NB4 (cell line): ENCODE measurements at regions not wholly inside any gene's neighbourhood (a gene's known extent, or its start where the extent isn't known, plus 50 kb on each side); places are given as distances from the start of the nearest gene placed in this dataset.

Experiments used
- POLR2A ChIP-seq: IDR thresholded peaks from 2 replicates; pipeline ENCODE4 v1.6.1; 2011; ENCODE audit warnings: mild to moderate bottlenecking; ENCODE audit not compliant: insufficient read length; ENCODE audit errors: extremely low read depth
- TF ChIP-seq, protein P1 (sequence below): IDR thresholded peaks from one replicate; pipeline ENCODE4 v1.5.1; 2012; ENCODE audit warnings: low read depth, low read length

DNA sequence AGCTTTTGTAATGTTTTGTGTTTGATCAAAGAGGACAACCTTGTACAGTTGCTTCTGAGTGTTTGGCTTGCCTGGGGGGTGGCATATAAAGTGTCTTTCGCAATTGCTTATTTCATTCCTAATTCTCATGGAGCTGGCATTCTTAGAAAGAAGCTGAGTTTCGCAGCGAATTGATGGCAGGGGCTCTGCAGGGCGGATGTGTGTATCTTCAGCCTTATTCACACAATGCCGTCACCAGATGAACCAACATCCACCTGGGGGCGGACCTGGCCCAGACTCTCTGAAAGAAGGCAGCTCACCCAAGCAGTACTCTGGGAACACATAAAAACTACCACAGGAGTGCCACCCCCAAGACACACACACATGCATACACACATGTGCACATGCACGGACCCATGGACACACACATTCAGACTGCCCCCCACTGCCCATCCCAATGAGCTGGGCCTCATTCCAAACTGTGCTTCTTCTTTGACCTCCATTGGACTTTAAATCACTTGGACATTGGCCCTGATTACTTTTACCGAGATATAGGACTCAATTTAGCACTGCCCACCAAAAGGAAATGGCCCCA, 55.4 kb upstream of the FOXQ1 start:
- TF ChIP-seq, protein P1, sequence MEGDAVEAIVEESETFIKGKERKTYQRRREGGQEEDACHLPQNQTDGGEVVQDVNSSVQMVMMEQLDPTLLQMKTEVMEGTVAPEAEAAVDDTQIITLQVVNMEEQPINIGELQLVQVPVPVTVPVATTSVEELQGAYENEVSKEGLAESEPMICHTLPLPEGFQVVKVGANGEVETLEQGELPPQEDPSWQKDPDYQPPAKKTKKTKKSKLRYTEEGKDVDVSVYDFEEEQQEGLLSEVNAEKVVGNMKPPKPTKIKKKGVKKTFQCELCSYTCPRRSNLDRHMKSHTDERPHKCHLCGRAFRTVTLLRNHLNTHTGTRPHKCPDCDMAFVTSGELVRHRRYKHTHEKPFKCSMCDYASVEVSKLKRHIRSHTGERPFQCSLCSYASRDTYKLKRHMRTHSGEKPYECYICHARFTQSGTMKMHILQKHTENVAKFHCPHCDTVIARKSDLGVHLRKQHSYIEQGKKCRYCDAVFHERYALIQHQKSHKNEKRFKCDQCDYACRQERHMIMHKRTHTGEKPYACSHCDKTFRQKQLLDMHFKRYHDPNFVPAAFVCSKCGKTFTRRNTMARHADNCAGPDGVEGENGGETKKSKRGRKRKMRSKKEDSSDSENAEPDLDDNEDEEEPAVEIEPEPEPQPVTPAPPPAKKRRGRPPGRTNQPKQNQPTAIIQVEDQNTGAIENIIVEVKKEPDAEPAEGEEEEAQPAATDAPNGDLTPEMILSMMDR: no peak
- no peak for TF ChIP-seq POLR2A
